Activated T-helper 17 cell treated with anti-CD3 and anti-CD28 coated beads, Interleukin-2, amount 50 U/mL, for 72 hours (primary cell): ENCODE measurements at regions not wholly inside any gene's neighbourhood (a gene's known extent, or its start where the extent isn't known, plus 50 kb on each side); places are given as distances from the start of the nearest gene placed in this dataset.

Source experiments
- ATAC-seq: fragments of 150-1000 bp; cut with Tn5 transposase; replicated peaks from 2 replicates; pipeline ENCODE4 v1.10.0; 2021; ENCODE audit warnings: mild to moderate bottlenecking, moderate library complexity
- H3K27ac Mint-ChIP-seq: one replicate; pipeline ENCODE4 v1.8.0; 2022; ENCODE audit warnings: mixed read lengths
- H3K27me3 Mint-ChIP-seq: one replicate; pipeline ENCODE4 v1.8.0; 2022; ENCODE audit warnings: mixed read lengths
- H3K36me3 Mint-ChIP-seq: one replicate; pipeline ENCODE4 v1.8.0; 2022; ENCODE audit warnings: low read depth, mild to moderate bottlenecking, mixed read lengths
- H3K4me1 Mint-ChIP-seq: one replicate; pipeline ENCODE4 v1.8.0; 2022; ENCODE audit warnings: mixed read lengths
- H3K4me3 Mint-ChIP-seq: one replicate; pipeline ENCODE4 v1.8.0; 2022; ENCODE audit warnings: mild to moderate bottlenecking, mixed read lengths
- H3K9me3 Mint-ChIP-seq: one replicate; pipeline ENCODE4 v1.8.0; 2022; ENCODE audit warnings: mixed read lengths

DNA sequence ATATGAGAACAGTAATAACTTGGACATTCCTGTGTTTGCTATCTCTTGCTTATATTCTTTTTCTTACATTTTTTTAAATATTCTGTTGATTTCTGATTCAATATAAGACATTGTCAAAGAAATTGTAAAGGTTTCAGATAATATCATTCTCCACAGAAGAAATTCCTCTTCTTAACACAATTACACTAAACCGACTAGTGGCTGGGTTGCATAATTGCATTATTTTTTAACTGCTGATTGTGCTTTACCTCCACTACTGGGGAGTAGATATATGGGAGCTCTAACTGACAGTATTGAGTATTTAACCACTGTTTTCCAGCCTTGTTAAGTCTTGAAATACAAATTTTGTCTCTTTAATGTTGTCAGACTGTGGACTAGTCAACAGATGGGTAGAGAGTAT, 723.8 kb upstream of the EDIL3 start:
- no peaks in the 10 kb centered on the region for H3K4me1 Mint-ChIP-seq
- no peak overlapping the region for H3K27ac Mint-ChIP-seq
- peaks cover 3% of the 10 kb centered on the region for H3K9me3 Mint-ChIP-seq
- no peak for ATAC-seq
- H3K36me3 Mint-ChIP-seq = no peaks in the 10 kb centered on the region
- H3K27me3 Mint-ChIP-seq = no peaks in the 10 kb centered on the region
- H3K4me3 Mint-ChIP-seq = no peak overlapping the region

DNA sequence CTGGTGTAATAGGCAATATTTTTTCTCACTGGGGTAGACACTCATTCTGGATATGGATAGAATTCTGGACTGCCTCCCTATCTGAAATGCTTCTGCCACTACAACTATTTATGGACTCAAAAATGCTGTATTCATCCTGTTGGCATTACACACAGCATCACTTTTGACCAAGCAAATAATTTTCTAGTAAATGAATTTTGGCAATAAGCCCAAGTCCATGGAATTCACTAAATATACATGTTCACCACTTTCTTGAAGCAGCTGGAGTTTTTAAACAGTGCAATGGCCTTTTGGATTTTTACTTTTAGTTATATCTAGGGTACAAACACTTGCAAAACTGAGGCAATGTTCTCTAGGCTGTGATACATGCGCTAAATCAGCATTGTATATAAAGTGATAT, 724.9 kb upstream of the EDIL3 start:
- no peaks in the 10 kb centered on the region for H3K9me3 Mint-ChIP-seq
- H3K36me3 Mint-ChIP-seq = no peaks in the 10 kb centered on the region
- no peak overlapping the region for H3K27ac Mint-ChIP-seq
- H3K27me3 Mint-ChIP-seq = no peaks in the 10 kb centered on the region
- H3K4me3 Mint-ChIP-seq = no peak overlapping the region
- H3K4me1 Mint-ChIP-seq = no peaks in the 10 kb centered on the region
- ATAC-seq = no peak

DNA sequence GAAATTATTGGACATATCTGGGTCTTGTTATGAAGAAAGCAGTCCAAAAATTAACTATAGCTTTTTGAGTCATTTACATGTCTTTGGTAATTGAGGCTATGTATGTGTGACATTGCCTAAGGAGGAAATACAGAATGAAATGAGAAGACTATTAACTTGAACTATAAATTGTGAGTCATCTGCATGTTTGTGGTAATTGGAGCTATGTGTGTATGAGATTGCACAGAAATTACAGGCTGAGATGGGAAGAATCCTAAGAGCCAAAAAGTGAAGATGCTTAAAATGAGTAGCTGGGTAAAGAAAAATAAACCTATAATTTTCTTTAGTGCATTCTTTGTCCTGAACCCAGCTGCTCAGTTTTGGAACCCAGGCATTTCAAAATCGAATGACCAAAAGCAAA, 747.6 kb upstream of the EDIL3 start:
- Mint-ChIP-seq H3K9me3 (peaks cover 2% of the 10 kb centered on the region), H3K4me1 (no peaks in the 10 kb centered on the region), H3K27me3 (no peaks in the 10 kb centered on the region), H3K4me3 (no peak overlapping the region), H3K36me3 (no peaks in the 10 kb centered on the region), H3K27ac (no peak overlapping the region)
- no peak for ATAC-seq

DNA sequence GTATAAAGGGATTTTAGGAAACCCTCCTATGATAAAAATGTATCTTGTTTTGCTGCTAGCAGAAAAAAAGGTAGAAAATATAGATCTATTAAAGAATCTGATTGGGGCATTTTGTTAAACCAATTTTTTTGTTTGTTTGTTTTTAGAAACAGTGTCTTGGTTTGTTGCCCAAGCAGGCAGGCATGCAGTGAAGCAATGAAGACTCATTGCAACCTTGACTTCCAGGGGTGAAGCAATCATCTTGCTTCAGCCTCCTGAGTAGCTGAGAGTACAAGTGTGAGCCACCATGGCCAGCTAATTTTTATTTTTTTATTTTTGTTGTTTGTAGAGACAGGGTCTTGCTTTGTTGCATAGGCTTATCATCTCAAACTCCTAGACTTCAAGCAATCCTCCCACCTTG, 755.8 kb upstream of the EDIL3 start:
- Mint-ChIP-seq H3K9me3 (peaks cover 12% of the 10 kb centered on the region), H3K4me1 (no peaks in the 10 kb centered on the region)

DNA sequence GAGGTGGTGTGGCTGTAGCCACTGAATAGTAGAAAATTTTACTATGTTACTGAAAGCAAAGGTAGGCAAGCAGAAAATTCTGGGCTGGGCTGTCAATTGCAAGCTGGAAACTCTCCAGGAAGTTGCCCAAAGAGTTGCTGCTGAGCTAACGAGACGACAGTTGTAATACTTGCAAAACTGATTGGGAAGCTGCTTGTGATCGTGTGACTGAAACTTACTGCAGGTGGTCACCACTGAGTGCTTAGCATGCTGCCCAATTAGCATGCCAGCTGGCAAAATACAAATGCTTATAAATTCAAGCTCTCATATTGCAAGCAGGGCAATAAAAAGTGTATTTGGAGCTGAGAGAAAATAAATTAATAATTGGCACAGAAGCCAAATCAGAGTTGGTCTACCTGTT, 758.5 kb upstream of the EDIL3 start:
- Mint-ChIP-seq H3K4me1 (no peaks in the 10 kb centered on the region), H3K27ac (no peak overlapping the region), H3K9me3 (peaks cover 8% of the 10 kb centered on the region), H3K27me3 (no peaks in the 10 kb centered on the region), H3K36me3 (no peaks in the 10 kb centered on the region), H3K4me3 (no peak overlapping the region)
- no peak for ATAC-seq

More for the DNA sequence above, 755.8 kb upstream of the EDIL3 start:
- ATAC-seq = no peak
- Mint-ChIP-seq H3K36me3 (no peaks in the 10 kb centered on the region), H3K4me3 (no peak overlapping the region), H3K27ac (no peak overlapping the region), H3K27me3 (no peaks in the 10 kb centered on the region)

DNA sequence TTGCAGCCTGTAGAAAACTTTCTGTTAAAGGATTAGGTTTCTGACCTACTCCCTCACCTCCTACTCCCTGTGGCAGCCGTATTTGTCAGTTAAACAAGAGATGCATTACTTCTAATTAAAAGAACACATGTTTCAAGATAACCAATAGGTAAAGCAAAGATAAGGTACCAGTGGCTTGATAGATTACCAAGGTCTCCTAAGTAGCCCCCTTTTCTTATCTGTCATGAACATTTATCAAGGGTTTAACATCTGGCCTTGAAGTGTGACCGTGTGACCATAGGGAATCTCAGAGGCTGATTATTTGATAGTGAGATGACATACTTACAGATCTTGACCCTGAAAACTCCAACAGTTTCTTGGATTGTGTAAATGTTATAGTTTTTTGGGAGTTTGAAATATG, 764.0 kb upstream of the EDIL3 start:
- no peaks in the 10 kb centered on the region for H3K9me3 Mint-ChIP-seq
- no peaks in the 10 kb centered on the region for H3K36me3 Mint-ChIP-seq
- H3K27ac Mint-ChIP-seq = no peak overlapping the region
- no peak overlapping the region for H3K4me3 Mint-ChIP-seq
- ATAC-seq = no peak
- H3K4me1 Mint-ChIP-seq = no peaks in the 10 kb centered on the region
- no peaks in the 10 kb centered on the region for H3K27me3 Mint-ChIP-seq

DNA sequence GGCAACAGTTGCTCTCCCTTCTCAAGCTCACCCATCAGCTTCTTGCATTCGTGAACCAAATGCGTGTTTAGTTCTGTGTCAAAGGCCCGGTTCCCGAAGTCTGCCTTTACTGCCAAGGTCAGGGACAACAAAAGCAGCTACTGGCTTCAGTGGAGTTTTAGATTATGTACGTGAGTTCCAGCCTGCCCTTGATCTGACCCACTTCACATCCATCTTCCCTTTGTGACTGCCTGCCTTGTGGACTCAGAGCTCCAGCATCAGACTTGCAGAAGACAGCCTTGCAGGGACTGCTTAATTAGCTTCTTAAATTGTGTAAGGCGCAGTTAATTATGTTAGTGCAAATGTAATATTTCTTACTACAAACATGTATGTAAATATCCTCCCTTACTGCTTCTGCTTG, 774.7 kb upstream of the EDIL3 start:
- Mint-ChIP-seq H3K27ac (no peak overlapping the region), H3K4me1 (no peaks in the 10 kb centered on the region), H3K4me3 (no peak overlapping the region), H3K36me3 (no peaks in the 10 kb centered on the region), H3K27me3 (no peaks in the 10 kb centered on the region), H3K9me3 (no peaks in the 10 kb centered on the region)
- ATAC-seq = no peak

DNA sequence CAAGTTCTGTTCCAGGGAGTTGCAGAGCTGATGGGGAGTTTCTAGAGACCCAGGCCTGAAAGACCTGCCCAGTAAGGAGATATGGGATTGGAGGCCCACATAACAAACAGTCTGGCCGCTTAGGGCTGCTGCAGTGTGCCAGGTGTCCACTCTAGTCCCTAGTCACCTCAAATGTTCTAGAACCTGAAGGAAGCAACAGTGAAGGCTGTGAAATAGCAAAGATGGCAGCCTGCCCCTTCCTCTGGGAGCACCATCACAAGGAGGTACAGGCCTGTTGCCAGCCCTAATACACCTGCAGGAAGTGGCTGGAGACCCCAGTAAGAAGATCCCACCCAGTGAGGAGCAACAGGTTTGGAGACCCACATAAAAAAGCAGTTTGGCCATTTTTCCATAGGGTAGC, 783.8 kb upstream of the EDIL3 start:
- Mint-ChIP-seq H3K27me3 (no peaks in the 10 kb centered on the region), H3K4me1 (no peaks in the 10 kb centered on the region), H3K4me3 (no peak overlapping the region), H3K9me3 (peaks cover 9% of the 10 kb centered on the region), H3K36me3 (no peaks in the 10 kb centered on the region), H3K27ac (no peak overlapping the region)
- ATAC-seq = no peak

DNA sequence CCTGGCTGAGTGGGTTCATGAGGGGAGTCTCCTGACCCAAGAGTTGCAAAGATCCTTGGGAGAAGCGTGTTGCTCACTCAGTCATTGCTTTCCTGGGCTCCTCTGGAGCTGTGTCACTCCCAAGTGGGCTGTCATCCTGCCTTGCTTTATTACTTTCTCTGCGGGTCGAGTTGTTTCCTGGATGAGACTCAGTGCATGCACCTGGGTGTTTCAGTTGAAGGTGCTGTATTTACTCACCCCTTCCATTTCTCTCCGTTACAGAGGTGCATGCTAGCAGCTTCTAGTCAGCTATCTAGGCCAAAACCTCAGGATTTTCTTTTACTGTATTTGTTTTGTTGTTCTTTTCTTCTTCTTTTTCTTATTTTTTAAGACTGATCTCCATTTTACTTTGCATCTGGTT, 785.5 kb upstream of the EDIL3 start:
- no peak for ATAC-seq

DNA sequence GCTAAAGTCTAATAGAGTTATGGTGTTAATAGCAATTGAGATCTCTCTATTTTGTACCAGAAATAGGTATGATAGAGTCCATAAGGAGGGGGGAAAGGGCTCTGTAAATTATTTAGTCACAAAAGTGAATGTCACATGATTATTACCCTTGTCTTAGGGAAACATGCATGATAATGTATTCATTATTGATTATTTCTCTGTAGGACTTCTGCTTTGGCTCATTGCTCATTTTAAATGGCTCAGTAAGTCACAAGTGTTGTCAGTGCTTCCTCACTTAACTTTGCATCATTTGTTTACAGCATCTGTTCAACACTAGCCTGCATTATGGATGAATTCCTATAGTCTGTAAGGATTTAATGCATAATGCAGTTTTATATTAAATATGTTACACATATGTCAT, 788.8 kb upstream of the EDIL3 start:
- no peaks in the 10 kb centered on the region for H3K36me3 Mint-ChIP-seq
- no peak for ATAC-seq
- H3K4me3 Mint-ChIP-seq = no peak overlapping the region
- H3K27ac Mint-ChIP-seq = no peak overlapping the region
- H3K9me3 Mint-ChIP-seq = no peaks in the 10 kb centered on the region
- H3K4me1 Mint-ChIP-seq = no peaks in the 10 kb centered on the region
- H3K27me3 Mint-ChIP-seq = no peaks in the 10 kb centered on the region

More for the DNA sequence above, 785.5 kb upstream of the EDIL3 start:
- Mint-ChIP-seq H3K4me1 (no peaks in the 10 kb centered on the region), H3K4me3 (no peak overlapping the region), H3K27me3 (no peaks in the 10 kb centered on the region), H3K36me3 (no peaks in the 10 kb centered on the region), H3K9me3 (peaks cover 8% of the 10 kb centered on the region), H3K27ac (no peak overlapping the region)

DNA sequence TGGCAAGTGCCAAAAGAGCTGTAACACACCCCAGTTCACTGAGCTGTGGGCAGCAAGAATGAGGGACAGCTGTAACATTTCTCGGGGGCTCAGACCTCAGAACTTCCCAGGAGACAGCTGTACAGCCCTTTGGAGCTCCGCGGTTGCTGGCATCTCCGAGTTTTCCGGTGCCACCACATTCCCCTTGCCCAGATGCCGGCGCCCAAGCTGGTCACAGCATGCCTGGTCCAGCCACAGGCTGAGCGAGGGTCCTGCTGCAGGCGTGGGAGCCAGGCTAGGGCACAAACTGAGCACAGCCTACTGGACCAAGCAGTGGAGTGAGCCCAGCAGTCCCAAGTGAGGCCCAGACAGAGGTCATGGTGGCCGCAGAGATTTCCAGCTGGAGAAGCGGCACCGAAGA, 797.7 kb upstream of the EDIL3 start:
- no peak overlapping the region for H3K4me3 Mint-ChIP-seq
- H3K36me3 Mint-ChIP-seq = no peaks in the 10 kb centered on the region

DNA sequence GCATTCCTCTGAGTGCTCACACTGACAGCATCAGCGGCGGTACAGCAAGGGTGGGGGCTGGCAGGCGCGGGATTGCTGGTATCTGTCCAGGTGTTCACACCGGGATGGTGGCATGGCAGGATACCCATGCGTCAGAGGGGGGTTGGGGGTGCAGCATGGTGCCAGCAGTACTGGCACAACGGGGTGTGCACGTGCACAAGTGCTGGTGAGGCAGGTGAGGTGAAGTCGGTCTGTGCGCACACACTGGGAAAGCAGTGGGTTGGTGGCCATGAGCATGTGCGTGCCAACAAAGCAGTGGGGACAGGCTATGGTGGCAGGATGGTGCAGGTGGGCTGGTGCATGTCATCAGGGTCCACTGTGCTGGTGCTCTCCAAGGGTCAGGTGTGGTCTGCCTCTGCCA, 819.6 kb upstream of the EDIL3 start:
- H3K4me1 Mint-ChIP-seq = no peaks in the 10 kb centered on the region
- no peak for ATAC-seq
- H3K27ac Mint-ChIP-seq = no peak overlapping the region
- no peaks in the 10 kb centered on the region for H3K27me3 Mint-ChIP-seq
- H3K9me3 Mint-ChIP-seq = peaks cover 6% of the 10 kb centered on the region
- H3K36me3 Mint-ChIP-seq = no peaks in the 10 kb centered on the region
- H3K4me3 Mint-ChIP-seq = no peak overlapping the region

More for the DNA sequence above, 797.7 kb upstream of the EDIL3 start:
- Mint-ChIP-seq H3K27me3 (no peaks in the 10 kb centered on the region), H3K27ac (no peak overlapping the region), H3K9me3 (no peaks in the 10 kb centered on the region), H3K4me1 (no peaks in the 10 kb centered on the region)
- ATAC-seq = no peak

DNA sequence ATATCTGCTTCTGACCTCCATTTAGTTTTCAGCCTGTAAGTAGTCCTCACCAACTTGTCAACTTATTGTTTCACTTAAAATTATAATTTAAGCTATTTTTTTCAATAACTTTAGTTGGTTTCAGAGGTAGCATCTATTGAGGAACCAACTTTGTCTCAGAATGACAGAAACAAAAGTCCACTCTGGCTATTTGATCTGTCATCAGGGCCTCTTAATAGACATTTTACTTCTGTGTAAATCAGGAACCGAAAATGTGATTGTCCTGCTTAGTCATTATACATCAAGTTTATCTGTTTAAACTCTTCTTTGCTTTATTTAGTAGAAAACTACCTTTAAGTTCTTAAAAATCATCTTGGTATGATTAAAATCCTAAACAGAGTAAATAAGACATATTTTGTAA, 820.8 kb upstream of the EDIL3 start:
- peaks cover 6% of the 10 kb centered on the region for H3K9me3 Mint-ChIP-seq
- ATAC-seq = no peak
- H3K4me3 Mint-ChIP-seq = no peak overlapping the region
- H3K27me3 Mint-ChIP-seq = no peaks in the 10 kb centered on the region
- H3K36me3 Mint-ChIP-seq = no peaks in the 10 kb centered on the region
- H3K27ac Mint-ChIP-seq = no peak overlapping the region
- H3K4me1 Mint-ChIP-seq = no peaks in the 10 kb centered on the region

DNA sequence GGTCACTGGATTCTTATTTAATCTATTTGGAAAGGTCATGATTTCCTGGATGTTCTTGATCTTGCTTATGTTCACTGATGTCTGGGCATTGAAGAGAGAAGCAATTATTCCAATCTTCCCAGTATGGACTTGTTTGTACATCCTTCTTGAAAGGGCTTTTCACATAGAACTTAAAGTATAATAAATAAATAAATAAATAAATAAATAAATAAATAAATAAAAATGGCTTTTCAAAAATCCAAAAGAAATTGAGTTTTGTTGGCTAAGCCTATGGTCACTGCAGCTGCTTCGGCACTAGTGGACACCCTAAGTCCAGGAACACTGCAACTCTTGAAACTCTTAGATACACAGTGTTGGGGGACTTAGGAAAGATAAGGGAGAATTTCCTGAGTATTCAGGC, 840.7 kb upstream of the EDIL3 start:
- H3K4me3 Mint-ChIP-seq = no peak overlapping the region
- no peak overlapping the region for H3K27ac Mint-ChIP-seq
- peaks cover 10% of the 10 kb centered on the region for H3K9me3 Mint-ChIP-seq
- no peaks in the 10 kb centered on the region for H3K36me3 Mint-ChIP-seq
- ATAC-seq = no peak
- no peaks in the 10 kb centered on the region for H3K27me3 Mint-ChIP-seq
- H3K4me1 Mint-ChIP-seq = no peaks in the 10 kb centered on the region

DNA sequence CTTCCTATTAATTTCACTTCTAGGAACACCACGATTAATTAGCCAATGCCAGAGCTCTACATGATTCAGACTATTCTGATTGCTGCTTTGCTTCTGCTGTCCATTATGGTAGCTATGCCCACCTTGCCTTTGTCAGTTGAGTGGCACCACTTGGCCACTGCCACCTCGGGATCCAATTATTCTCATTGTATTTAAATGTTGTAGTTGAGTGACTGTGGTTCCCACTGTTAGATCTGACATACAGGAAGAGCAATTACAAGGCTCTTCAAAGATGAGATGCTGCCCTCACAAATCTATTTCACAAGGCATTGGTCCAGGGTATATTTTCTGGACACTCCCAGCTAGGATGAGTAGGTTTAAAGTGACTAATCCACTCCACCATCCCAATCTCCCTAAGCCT, 864.5 kb upstream of the EDIL3 start:
- Mint-ChIP-seq H3K36me3 (no peaks in the 10 kb centered on the region), H3K27me3 (no peaks in the 10 kb centered on the region), H3K9me3 (peaks cover 6% of the 10 kb centered on the region), H3K27ac (no peak overlapping the region), H3K4me1 (no peaks in the 10 kb centered on the region), H3K4me3 (no peak overlapping the region)
- no peak for ATAC-seq

DNA sequence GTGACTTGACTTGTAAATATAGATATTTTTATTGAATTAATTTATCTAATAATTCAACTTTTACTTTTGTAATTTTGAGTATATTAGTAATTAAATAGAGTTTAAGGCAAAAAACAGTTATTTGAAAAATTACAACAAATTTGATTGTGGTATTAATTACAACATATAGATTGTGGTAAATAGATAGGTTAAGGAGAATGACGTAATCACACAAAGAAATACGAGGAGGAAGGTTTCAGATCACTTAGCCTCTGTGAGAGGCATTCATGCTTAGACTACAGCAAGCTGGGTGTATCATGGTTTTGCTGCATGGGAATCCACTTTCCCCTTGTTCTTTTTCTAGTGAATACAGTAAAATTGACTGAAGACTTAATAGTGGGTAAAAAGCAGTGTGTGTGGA, 878.4 kb upstream of the EDIL3 start:
- ATAC-seq = no peak
- Mint-ChIP-seq H3K9me3 (no peaks in the 10 kb centered on the region), H3K27me3 (no peaks in the 10 kb centered on the region), H3K4me1 (no peaks in the 10 kb centered on the region), H3K27ac (no peak overlapping the region), H3K36me3 (no peaks in the 10 kb centered on the region), H3K4me3 (no peak overlapping the region)
